ENCODE measurements at regions not wholly inside any gene's neighbourhood (a gene's known extent, or its start where the extent isn't known, plus 50 kb on each side); places are given as distances from the start of the nearest gene placed in this dataset.
"Not testable (repeated sequence)": the region's sequence is repeated elsewhere in the genome, so short reads cannot be mapped to it uniquely, and the experiment has no call there.

GRCh38 chr6:74596588-74596987 lies 609.3 kb downstream of the COL12A1 start:
- in situ Hi-C loops (cut with HindIII; ENCODE audit: low sequenced_read_pairs) = no loop called here
- no peak for TF ChIP-seq CTCF (IDR thresholded peaks at IDR 0.05; ENCODE audit: low read depth, low read length, missing control alignments)
- no peak overlapping the region for H3K4me3 ChIP-seq (ENCODE audit: low read depth, low read length)
- no peak for DNase-seq (ENCODE audit: low read depth)

- H3K4me3 ChIP-seq (ENCODE audit: low read depth, low read length); in situ Hi-C loops (cut with HindIII; ENCODE audit: low sequenced_read_pairs); DNase-seq (ENCODE audit: low read depth): not testable (repeated sequence)
These were observed 611.5 kb downstream of the COL12A1 start for GRCh38 chr6:74594350-74594749.

DNA sequence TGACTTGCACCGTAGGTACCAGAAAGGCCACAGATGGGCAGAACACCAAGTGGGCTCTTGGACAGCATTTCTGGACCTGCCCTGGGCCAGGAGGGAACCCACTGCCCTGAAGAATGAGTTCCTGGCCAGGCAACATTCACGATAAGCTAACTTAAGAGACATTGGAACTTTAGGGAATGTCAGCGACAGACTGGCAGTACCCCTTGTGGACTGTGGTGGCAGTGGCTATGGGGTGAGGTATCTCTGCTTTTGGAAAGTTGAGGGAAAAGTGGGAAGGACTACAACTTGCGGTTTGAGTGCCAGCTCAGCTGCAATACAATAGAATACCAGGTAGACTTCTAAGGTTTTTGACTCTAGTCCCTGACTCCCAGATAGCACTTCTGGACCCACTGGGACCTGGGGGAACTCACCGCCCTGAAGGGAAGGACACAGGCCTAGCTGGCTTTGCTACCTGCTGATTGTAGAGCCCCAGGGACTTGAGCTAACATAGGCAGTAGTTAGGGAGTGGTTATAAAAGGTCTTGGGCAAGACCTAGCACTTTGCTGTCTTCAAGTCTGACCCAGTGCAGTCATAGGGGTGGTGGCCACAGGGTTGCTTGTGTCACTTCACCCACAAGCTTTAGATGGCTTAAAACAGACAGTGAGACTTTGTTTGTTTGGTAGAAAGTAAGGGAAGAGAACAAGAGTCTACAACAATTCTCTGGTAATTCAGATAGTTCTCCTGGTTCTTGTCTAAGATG lies 617.6 kb downstream of the COL12A1 start:
- no peak overlapping the region for H3K4me3 ChIP-seq (ENCODE audit: low read depth, low read length)
- no peak for TF ChIP-seq CTCF (IDR thresholded peaks at IDR 0.05; ENCODE audit: low read depth, low read length, missing control alignments)
- in situ Hi-C loops (cut with HindIII; ENCODE audit: low sequenced_read_pairs) = no loop called here
- DNase-seq (ENCODE audit: low read depth) = no peak

DNA sequence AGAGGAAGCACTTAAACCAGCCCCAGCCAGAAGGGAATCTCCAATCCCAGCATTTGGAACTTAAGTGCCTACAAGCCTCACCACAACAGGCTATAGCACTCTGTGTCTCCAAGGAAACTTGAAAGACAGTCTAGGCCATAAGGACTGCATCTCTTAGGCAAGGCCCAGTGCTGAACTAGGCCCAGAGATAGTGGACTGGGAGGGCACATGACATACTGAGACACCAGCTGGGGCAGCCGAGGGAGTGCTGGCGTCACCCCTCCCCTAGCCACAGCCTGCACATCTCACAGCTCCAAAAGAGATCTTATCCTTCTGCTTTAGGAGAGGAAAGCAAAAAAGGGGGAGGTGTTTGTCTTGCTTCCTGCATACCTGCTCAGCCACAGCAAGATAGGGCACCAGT lies 618.5 kb downstream of the COL12A1 start:
- no peak overlapping the region for H3K4me3 ChIP-seq (ENCODE audit: low read depth, low read length)
- TF ChIP-seq CTCF (IDR thresholded peaks at IDR 0.05; ENCODE audit: low read depth, low read length, missing control alignments) = no peak
- DNase-seq (ENCODE audit: low read depth) = no peak
- in situ Hi-C loops (cut with HindIII; ENCODE audit: low sequenced_read_pairs) = no loop called here

GRCh38 chr6:74585753-74586152 lies 620.1 kb downstream of the COL12A1 start:
- in situ Hi-C loops (cut with HindIII; ENCODE audit: low sequenced_read_pairs) = no loop called here
- no peak for TF ChIP-seq CTCF (IDR thresholded peaks at IDR 0.05; ENCODE audit: low read depth, low read length, missing control alignments)
- no peak for DNase-seq (ENCODE audit: low read depth)
- H3K4me3 ChIP-seq (ENCODE audit: low read depth, low read length) = no peak overlapping the region

DNA sequence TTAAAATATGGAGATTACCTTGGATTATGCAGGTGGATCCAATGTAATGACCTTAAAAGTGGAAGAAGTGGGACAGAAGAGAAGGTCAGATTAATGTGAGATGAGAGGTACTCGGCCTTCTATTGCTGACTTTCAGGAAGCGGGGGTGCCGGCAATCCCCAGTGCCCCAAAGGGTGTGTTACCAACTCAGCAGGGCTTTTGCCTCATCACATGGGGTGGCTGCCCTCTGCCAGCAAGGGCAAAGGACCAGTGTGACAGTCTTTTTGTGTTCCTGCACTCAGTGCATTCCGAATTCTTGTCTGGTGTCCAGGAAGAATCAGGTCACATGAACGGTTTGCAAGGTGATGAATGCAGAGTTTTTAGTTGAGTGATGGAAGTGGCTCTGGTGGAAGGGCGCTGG lies 624.2 kb downstream of the COL12A1 start:
- in situ Hi-C loops (cut with HindIII; ENCODE audit: low sequenced_read_pairs) = no loop called here
- no peak for DNase-seq (ENCODE audit: low read depth)
- no peak for TF ChIP-seq CTCF (IDR thresholded peaks at IDR 0.05; ENCODE audit: low read depth, low read length, missing control alignments)

GRCh38 chr6:74579794-74580193 lies 626.1 kb downstream of the COL12A1 start:
- DNase-seq (ENCODE audit: low read depth) = no peak
- in situ Hi-C loops (cut with HindIII; ENCODE audit: low sequenced_read_pairs) = no loop called here
- no peak for TF ChIP-seq CTCF (IDR thresholded peaks at IDR 0.05; ENCODE audit: low read depth, low read length, missing control alignments)
- no peak overlapping the region for H3K4me3 ChIP-seq (ENCODE audit: low read depth, low read length)

More for the DNA sequence above, 624.2 kb downstream of the COL12A1 start:
- no peak overlapping the region for H3K4me3 ChIP-seq (ENCODE audit: low read depth, low read length)
